ENCODE measurements at regions not wholly inside any gene's neighbourhood (a gene's known extent, or its start where the extent isn't known, plus 50 kb on each side); places are given as distances from the start of the nearest gene placed in this dataset.

GRCh38 chr6:84455511-84456029 lies 228.1 kb upstream of the CEP162 start:
- DNase-seq (ENCODE audit: insufficient read length, low spot score) (no peak), FAIRE-seq (no peak)
- TF ChIP-seq, protein P1, sequence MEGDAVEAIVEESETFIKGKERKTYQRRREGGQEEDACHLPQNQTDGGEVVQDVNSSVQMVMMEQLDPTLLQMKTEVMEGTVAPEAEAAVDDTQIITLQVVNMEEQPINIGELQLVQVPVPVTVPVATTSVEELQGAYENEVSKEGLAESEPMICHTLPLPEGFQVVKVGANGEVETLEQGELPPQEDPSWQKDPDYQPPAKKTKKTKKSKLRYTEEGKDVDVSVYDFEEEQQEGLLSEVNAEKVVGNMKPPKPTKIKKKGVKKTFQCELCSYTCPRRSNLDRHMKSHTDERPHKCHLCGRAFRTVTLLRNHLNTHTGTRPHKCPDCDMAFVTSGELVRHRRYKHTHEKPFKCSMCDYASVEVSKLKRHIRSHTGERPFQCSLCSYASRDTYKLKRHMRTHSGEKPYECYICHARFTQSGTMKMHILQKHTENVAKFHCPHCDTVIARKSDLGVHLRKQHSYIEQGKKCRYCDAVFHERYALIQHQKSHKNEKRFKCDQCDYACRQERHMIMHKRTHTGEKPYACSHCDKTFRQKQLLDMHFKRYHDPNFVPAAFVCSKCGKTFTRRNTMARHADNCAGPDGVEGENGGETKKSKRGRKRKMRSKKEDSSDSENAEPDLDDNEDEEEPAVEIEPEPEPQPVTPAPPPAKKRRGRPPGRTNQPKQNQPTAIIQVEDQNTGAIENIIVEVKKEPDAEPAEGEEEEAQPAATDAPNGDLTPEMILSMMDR (IDR thresholded peaks at IDR 0.05; ENCODE audit: insufficient read depth, missing control alignments) = no peak

GRCh38 chr6:84453499-84453898 lies 226.1 kb upstream of the CEP162 start:
- TF ChIP-seq, protein P1 (IDR thresholded peaks at IDR 0.05; ENCODE audit: insufficient read depth, missing control alignments) = no peak
- DNase-seq (ENCODE audit: insufficient read length, low spot score) (no peak), FAIRE-seq (no peak)

DNA sequence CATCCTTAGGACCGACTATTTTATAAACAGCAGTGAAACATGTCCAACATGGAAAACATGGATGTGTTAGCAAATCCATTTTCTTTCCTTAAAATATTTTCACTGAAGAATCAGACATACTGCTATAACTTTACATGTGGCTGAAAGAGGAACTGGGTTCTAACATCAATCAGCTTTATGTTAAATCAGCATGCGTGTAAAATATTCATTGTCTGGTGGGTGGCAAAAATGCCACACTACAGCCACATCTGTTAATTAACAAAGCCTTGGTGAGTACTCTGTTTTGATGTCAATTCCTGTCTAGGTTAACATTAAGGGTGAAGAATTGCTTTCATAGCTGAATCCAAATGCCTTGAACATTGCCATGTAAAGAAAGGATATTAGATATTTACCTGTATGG lies 222.6 kb upstream of the CEP162 start:
- no peak for FAIRE-seq
- no peak for DNase-seq (ENCODE audit: insufficient read length, low spot score)
- TF ChIP-seq, protein P1 (IDR thresholded peaks at IDR 0.05; ENCODE audit: insufficient read depth, missing control alignments) = no peak

- no peak for DNase-seq (ENCODE audit: insufficient read length, low spot score)
- TF ChIP-seq, protein P1 (IDR thresholded peaks at IDR 0.05; ENCODE audit: insufficient read depth, missing control alignments) = no peak
- FAIRE-seq = no peak
These were observed 221.8 kb upstream of the CEP162 start for GRCh38 chr6:84449220-84449619.

- TF ChIP-seq, protein P1 (IDR thresholded peaks at IDR 0.05; ENCODE audit: insufficient read depth, missing control alignments) = no peak
- FAIRE-seq (no peak), DNase-seq (ENCODE audit: insufficient read length, low spot score) (no peak)
These were observed 220.9 kb upstream of the CEP162 start for GRCh38 chr6:84448331-84448730.

DNA sequence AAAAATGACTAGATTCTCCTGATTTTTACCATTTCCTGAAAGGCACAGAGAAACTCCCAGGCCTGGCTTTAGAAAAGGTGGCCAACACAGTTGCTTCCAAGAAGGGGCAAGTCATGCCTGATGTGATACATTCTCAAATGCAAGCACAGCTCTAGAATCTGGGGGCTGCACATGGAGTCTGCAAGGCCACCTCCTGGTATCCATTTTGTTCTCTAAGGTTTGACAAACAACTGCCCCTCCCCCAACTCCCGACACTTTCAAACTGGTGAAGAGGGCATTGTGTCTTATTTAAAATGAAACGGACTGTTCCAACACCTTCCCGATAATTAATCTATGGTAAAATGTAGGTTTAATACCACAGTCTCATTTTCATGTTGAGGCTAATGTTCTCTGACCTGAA lies 220.2 kb upstream of the CEP162 start:
- FAIRE-seq (no peak), DNase-seq (ENCODE audit: insufficient read length, low spot score) (no peak)
- TF ChIP-seq, protein P1 (IDR thresholded peaks at IDR 0.05; ENCODE audit: insufficient read depth, missing control alignments) = no peak

DNA sequence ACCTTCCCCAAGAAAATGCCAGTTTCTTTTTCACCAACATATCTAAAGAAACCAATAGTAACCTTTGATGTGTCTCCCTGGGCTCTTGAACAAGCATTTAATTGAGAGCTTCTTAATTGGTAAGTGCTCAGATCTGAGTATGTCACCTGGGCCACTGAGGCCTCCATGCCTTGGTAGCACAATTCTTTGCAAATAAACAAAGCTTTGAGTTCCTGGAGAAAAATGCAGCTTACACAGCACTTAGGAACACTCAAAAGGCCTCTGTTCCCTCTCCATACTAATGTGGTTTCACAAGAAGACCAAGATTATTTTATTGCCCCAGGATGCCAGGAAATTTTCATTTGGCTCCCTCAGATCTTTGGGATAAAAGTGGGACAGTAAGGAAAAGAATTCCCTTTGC lies 217.6 kb upstream of the CEP162 start:
- TF ChIP-seq, protein P1 (IDR thresholded peaks at IDR 0.05; ENCODE audit: insufficient read depth, missing control alignments) = no peak
- FAIRE-seq = no peak
- no peak for DNase-seq (ENCODE audit: insufficient read length, low spot score)
